HCT116 (cell line): ENCODE measurements at regions not wholly inside any gene's neighbourhood (a gene's known extent, or its start where the extent isn't known, plus 50 kb on each side); places are given as distances from the start of the nearest gene placed in this dataset.

Experiments used
- ATAC-seq: fragments of 200-7000 bp; cut with Tn5 transposase; 2 replicates; pipeline ENCODE4 v1.9.1; 2020; ENCODE audit warnings: mild to moderate bottlenecking, moderate library complexity
- BruUV-seq: library from RNA; stranded (reverse); fragments of 400-500 nt; replicated peaks from 2 replicates; lab custom pipeline; 2021; lab: Mats Ljungman, UMichigan
- CTCF ChIA-PET: fragments of 300-600 bp; sonication (Branson Sonifier 250); formaldehyde crosslinking; loops from one replicate; lab custom pipeline; 2021; ENCODE audit warnings: antibody characterized with exemption; lab: Charles Lee
- POLR2A ChIA-PET: fragments of 300-600, 350-600 bp; sonication (Branson Sonifier 250); formaldehyde crosslinking; loops from one replicate; lab custom pipeline; 2021; ENCODE audit warnings: antibody characterized with exemption; lab: Charles Lee
- RAD21 ChIA-PET, 2 experiments: fragments of 300-600 bp; sonication (Branson Sonifier 250); formaldehyde crosslinking; loops; one replicate each; lab custom pipeline; 2023; ENCODE audit warnings: low total read pairs in 2 of 2; ENCODE audit not compliant: uncharacterized antibody in 2 of 2, unreplicated experiment in 2 of 2, low non-redundant PET in 1 of 2; lab: Charles Lee
- DNase-seq: peaks from one replicate; pipeline ENCODE4 v3.0.0-alpha.2; 2010; ENCODE audit warnings: low read depth, low spot score
- H2AFZ ChIP-seq: fragments of 200-600 bp; shearing (Covaris generic), sonication (generic); 2 replicates; pipeline ENCODE4 v1.6.1; 2017; ENCODE audit warnings: low read depth, mixed run types, mixed read lengths, antibody characterized with exemption, low read length; ENCODE audit not compliant: poor library complexity, severe bottlenecking
- H3K27ac ChIP-seq: 2 replicates; pipeline ENCODE4 v1.5.1; 2012; ENCODE audit warnings: low read depth, low read length
- H3K27me3 ChIP-seq: fragments of 200-600 bp; sonication (generic); 2 replicates; pipeline ENCODE4 v1.6.1; 2016; ENCODE audit warnings: mixed run types, low read length, mixed read lengths; ENCODE audit not compliant: insufficient read depth
- H3K36me3 ChIP-seq, 2 experiments: fragments of 200-500 bp in 1 of 2; fragments of 200-600 bp in 1 of 2; sonication (Bioruptor generic) in 1 of 2; sonication (generic) in 1 of 2; 2 replicates each; pipeline versions ENCODE4 v1.5.1 to v1.6.1; 2014 to 2016; ENCODE audit warnings: low read length in 2 of 2, inconsistent platforms in 1 of 2, mixed read lengths in 1 of 2, mixed run types in 1 of 2; ENCODE audit not compliant: insufficient read depth in 2 of 2, control insufficient read depth in 1 of 2
- H3K4me1 ChIP-seq, 2 experiments: fragments of 200-600 bp in 1 of 2; sonication (generic) in 1 of 2; 2 replicates each; pipeline versions ENCODE4 v1.5.1 to v1.6.1; 2012 to 2017; ENCODE audit warnings: low read length in 2 of 2, inconsistent platforms in 1 of 2, mild to moderate bottlenecking in 1 of 2, mixed read lengths in 1 of 2, mixed run types in 1 of 2, moderate library complexity in 1 of 2; ENCODE audit not compliant: insufficient read depth in 2 of 2, control insufficient read depth in 1 of 2
- H3K4me2 ChIP-seq: fragments of 200-600 bp; sonication (generic); 2 replicates; pipeline ENCODE4 v1.6.1; 2017; ENCODE audit warnings: mixed run types, low read length, mixed read lengths
- H3K4me3 ChIP-seq, 2 experiments: fragments of 200-600 bp in 1 of 2; sonication (generic) in 1 of 2; replicated peaks in 1 of 2; 2 replicates each; pipeline ENCODE4 v1.5.1; 2011 to 2016; ENCODE audit warnings: low read length in 2 of 2, control low read depth in 1 of 2, low read depth in 1 of 2, mild to moderate bottlenecking in 1 of 2, mixed read lengths in 1 of 2, mixed run types in 1 of 2
- H3K79me2 ChIP-seq: fragments of 200-600 bp; sonication (generic); 2 replicates; pipeline ENCODE4 v1.6.1; 2017; ENCODE audit warnings: mild to moderate bottlenecking, mixed run types, low read length, moderate library complexity, mixed read lengths; ENCODE audit not compliant: insufficient read depth
- H3K9ac ChIP-seq: fragments of 200-600 bp; sonication (generic); 2 replicates; pipeline ENCODE4 v1.6.1; 2016; ENCODE audit warnings: low read length, mixed read lengths
- H3K9me2 ChIP-seq: fragments of 200-600 bp; sonication (generic), shearing (Covaris generic); 2 replicates; pipeline ENCODE4 v1.6.1; 2017; ENCODE audit warnings: mixed run types, mild to moderate bottlenecking, moderate library complexity; ENCODE audit not compliant: insufficient read depth
- H3K9me3 ChIP-seq, 2 experiments: fragments of 200-500 bp in 1 of 2; fragments of 200-600 bp in 1 of 2; sonication (Bioruptor generic) in 1 of 2; sonication (generic) in 1 of 2; 2 replicates each; pipeline ENCODE4 v1.6.1; 2014 to 2017; ENCODE audit warnings: low read length in 2 of 2, mixed read lengths in 2 of 2, inconsistent platforms in 1 of 2, low read depth in 1 of 2, mild to moderate bottlenecking in 1 of 2, mixed run types in 1 of 2, moderate library complexity in 1 of 2; ENCODE audit not compliant: control insufficient read depth in 1 of 2, insufficient read depth in 1 of 2
- H4K20me1 ChIP-seq: fragments of 200-600 bp; sonication (generic), shearing (Covaris generic); 2 replicates; pipeline ENCODE4 v1.6.1; 2017; ENCODE audit warnings: mixed run types, mild to moderate bottlenecking, moderate library complexity; ENCODE audit not compliant: insufficient read depth
- CEBPB ChIP-seq: IDR thresholded peaks from 2 replicates; pipeline ENCODE4 v1.6.1; 2012; ENCODE audit warnings: low read depth
- EGR1 ChIP-seq: IDR thresholded peaks from 2 replicates; pipeline ENCODE4 v1.6.1; 2012; ENCODE audit warnings: low read depth
- ELF1 ChIP-seq: IDR thresholded peaks from 2 replicates; pipeline ENCODE4 v1.6.1; 2012; ENCODE audit warnings: low read depth, borderline replicate concordance
- EZH2 ChIP-seq: fragments of 200-600 bp; sonication (generic); IDR thresholded peaks from 2 replicates; pipeline ENCODE4 v1.6.1; 2017; ENCODE audit warnings: antibody characterized with exemption, mixed run types
- EZH2phosphoT487 ChIP-seq: fragments of 200-600 bp; IDR thresholded peaks from 2 replicates; pipeline ENCODE4 v1.6.1; 2018; ENCODE audit warnings: antibody characterized with exemption, borderline replicate concordance
- FOSL1 ChIP-seq: IDR thresholded peaks from 2 replicates; pipeline ENCODE4 v1.6.1; 2012; ENCODE audit warnings: low read depth
- JUND ChIP-seq: IDR thresholded peaks from 2 replicates; pipeline ENCODE4 v1.6.1; 2012
- POLR2AphosphoS5 ChIP-seq: IDR thresholded peaks from 2 replicates; pipeline ENCODE4 v1.6.1; 2011; ENCODE audit warnings: mild to moderate bottlenecking, low read depth, low read length, moderate library complexity
- RAD21 ChIP-seq: IDR thresholded peaks from 2 replicates; pipeline ENCODE4 v1.6.1; 2012; ENCODE audit warnings: low read depth, mild to moderate bottlenecking
- REST ChIP-seq: IDR thresholded peaks from 2 replicates; pipeline ENCODE4 v1.6.1; 2012; ENCODE audit warnings: low read depth
- SIN3A ChIP-seq: IDR thresholded peaks from 2 replicates; pipeline ENCODE4 v1.6.1; 2012; ENCODE audit warnings: low read depth
- SP1 ChIP-seq: IDR thresholded peaks from 2 replicates; pipeline ENCODE4 v1.6.1; 2012; ENCODE audit warnings: low read depth
- SRF ChIP-seq: IDR thresholded peaks from 2 replicates; pipeline ENCODE4 v1.6.1; 2012; ENCODE audit warnings: low read depth
- TCF7L2 ChIP-seq: IDR thresholded peaks from 2 replicates; pipeline ENCODE4 v1.7.0; 2011; ENCODE audit warnings: borderline replicate concordance, inconsistent platforms; ENCODE audit not compliant: insufficient read depth, insufficient read length; ENCODE audit errors: extremely low read depth
- ZBTB33 ChIP-seq: IDR thresholded peaks from 2 replicates; pipeline ENCODE4 v1.6.1; 2011; ENCODE audit warnings: mild to moderate bottlenecking, low read length, moderate library complexity; ENCODE audit not compliant: insufficient replicate concordance; ENCODE audit errors: extremely low read depth
- ZFX ChIP-seq: fragments of 450-650 bp; IDR thresholded peaks from 2 replicates; pipeline ENCODE4 v1.6.1; 2017
- ZNF274 ChIP-seq: fragments of 200-500 bp; sonication (Bioruptor generic); IDR thresholded peaks from 2 replicates; pipeline ENCODE4 v1.6.1; 2014; ENCODE audit warnings: mild to moderate bottlenecking, low read depth, low read length, inconsistent platforms
- intact Hi-C: fragments of 100-400 bp; cut with micrococcal nuclease; formaldehyde crosslinking; loops from 2 replicates; pipeline ENCODE4 v1.10.0; 2022
- TF ChIP-seq, protein P1 (sequence below): IDR thresholded peaks from 2 replicates; pipeline ENCODE4 v1.6.1; 2012

DNA sequence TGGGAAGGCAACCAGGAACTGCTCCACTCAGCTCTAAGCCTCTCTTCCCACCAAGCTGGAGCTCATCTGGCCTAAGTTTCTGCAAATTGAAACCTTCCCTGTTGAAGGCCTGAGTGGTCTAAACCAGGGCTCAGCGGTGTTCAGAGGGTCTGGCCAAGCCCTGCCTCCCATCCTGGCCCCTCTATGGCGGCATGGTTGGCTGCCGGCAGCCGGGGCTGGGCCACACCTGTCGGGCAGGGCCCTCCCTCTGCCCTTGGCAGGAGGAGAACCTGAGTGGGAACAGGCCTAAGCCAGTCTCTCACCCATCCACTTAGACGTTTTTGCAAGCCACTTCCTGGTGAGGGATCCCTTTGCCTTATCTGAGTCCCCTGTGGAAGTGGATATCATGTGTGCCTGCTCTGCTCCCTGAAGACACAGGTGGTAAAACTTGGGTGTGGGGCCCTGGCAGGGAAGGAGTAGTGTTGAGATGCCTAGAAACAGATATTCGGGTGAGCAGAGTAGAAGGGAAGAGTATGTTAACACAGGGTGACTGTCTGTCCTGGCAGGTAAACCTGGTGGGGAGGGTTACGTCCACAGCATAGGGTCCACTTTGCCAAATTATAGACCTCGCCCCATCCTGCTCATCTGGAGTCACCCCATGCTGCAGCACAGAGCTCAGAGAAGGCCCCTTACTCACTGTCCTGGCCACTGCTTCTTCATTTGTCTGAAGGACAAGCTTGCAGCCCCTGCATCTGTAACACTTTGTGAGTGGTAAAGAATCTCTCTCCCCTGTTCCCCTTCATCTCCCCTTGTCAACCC is 63.0 kb upstream of the SIX2 start:
- intact Hi-C loops, result no loop called here
- ChIA-PET CTCF (no interaction called here), POLR2A (no interaction called here), RAD21 (no interaction called here)
- DNase-seq, result no peak
- no TSS peak for BruUV-seq
- Histone ChIP-seq H3K9me2 (no peaks in the 10 kb centered on the region), H3K4me1 (no peaks in the 10 kb centered on the region), H3K36me3 (no peaks in the 10 kb centered on the region), H2AFZ (no peak overlapping the region), H3K4me3 (no peak overlapping the region), H3K4me2 (no peak overlapping the region), H3K9me3 (no peaks in the 10 kb centered on the region), H4K20me1 (no peaks in the 10 kb centered on the region), H3K79me2 (no peaks in the 10 kb centered on the region), H3K27me3 (peaks cover 20% of the 10 kb centered on the region), H3K27ac (no peak overlapping the region), H3K9ac (no peak overlapping the region)
- TF ChIP-seq EZH2 (no peak), CEBPB (no peak), EZH2phosphoT487 (no peak), ZFX (no peak), ELF1 (no peak), ZNF274 (no peak), JUND (no peak), TCF7L2 (no peak), REST (no peak), EGR1 (no peak), SRF (no peak), SP1 (no peak), RAD21 (no peak), SIN3A (no peak), FOSL1 (no peak), ZBTB33 (no peak), POLR2AphosphoS5 (no peak)
- TF ChIP-seq, protein P1, sequence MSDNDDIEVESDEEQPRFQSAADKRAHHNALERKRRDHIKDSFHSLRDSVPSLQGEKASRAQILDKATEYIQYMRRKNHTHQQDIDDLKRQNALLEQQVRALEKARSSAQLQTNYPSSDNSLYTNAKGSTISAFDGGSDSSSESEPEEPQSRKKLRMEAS, result no peak
- no peak for ATAC-seq
